HG02678 (cell line): ENCODE measurements at regions not wholly inside any gene's neighbourhood (a gene's known extent, or its start where the extent isn't known, plus 50 kb on each side); places are given as distances from the start of the nearest gene placed in this dataset.
"Not testable (repeated sequence)": the region's sequence is repeated elsewhere in the genome, so short reads cannot be mapped to it uniquely, and the experiment has no call there.

ENCODE experiments used
- ATAC-seq: cut with Tn5 transposase; IDR thresholded peaks from one replicate; pipeline ENCODE4 v1.9.1; 2021; ENCODE audit warnings: mild to moderate bottlenecking, moderate library complexity; ENCODE audit not compliant: unreplicated experiment

- no peak for ATAC-seq
These were observed 60.6 kb upstream of the AUTS2 start for GRCh38 chr7:69537691-69538090.

- ATAC-seq: no peak
These were observed 58.7 kb upstream of the AUTS2 start for GRCh38 chr7:69539531-69539930.

GRCh38 chr7:69540287-69540686 is 58.0 kb upstream of the AUTS2 start:
- ATAC-seq: no peak

- not testable (repeated sequence) for ATAC-seq
These were observed 56.4 kb upstream of the AUTS2 start for GRCh38 chr7:69541779-69542432.

GRCh38 chr7:69545175-69545574 is 53.1 kb upstream of the AUTS2 start:
- ATAC-seq: no peak
